ENCODE measurements at regions not wholly inside any gene's neighbourhood (a gene's known extent, or its start where the extent isn't known, plus 50 kb on each side); places are given as distances from the start of the nearest gene placed in this dataset.

GRCh38 chr9:115237385-115237998 is 119.5 kb upstream of the TNC start:
- no peak for TF ChIP-seq CTCF (conservative IDR thresholded peaks at IDR 0.05 in 1 of 2, IDR thresholded peaks at IDR 0.05 in 1 of 2; ENCODE audit: extremely low read depth in 1 of 2, insufficient read depth in 1 of 2, low read depth in 1 of 2, low read length in 2 of 2)
- TF ChIP-seq EZH2 (IDR thresholded peaks at IDR 0.05; ENCODE audit: borderline replicate concordance, low read length) = no peak

All from mammary epithelial cell (primary cell).